ENCODE measurements at regions not wholly inside any gene's neighbourhood (a gene's known extent, or its start where the extent isn't known, plus 50 kb on each side); places are given as distances from the start of the nearest gene placed in this dataset.

DNA sequence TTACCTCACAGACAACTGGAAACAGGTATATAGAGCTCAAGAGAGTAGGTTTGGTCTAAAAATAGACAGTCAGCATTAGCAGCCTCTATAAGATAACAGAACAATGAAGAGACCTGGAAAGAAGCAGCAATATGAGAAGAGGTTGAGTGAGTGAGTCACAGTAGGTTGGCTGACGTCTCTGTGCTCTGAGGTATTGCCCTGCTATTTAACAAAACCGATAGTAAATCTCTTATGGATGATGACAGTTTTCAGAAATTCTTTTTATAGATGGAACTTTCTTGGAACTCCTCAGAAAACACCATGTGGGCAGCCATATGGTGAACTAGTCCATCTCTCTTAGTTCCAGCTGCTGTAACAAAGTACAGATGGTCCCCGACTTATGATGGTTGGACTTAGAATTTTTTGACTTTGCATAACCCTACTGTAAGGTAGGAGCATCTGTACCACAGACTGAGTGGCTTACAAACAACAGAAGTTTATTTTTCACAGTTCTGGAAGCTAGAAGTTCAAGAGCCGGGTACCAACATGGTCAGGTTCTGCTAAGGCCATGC is 123.5 kb downstream of the MBD2 start:
- DNase-seq = no peak

DNA sequence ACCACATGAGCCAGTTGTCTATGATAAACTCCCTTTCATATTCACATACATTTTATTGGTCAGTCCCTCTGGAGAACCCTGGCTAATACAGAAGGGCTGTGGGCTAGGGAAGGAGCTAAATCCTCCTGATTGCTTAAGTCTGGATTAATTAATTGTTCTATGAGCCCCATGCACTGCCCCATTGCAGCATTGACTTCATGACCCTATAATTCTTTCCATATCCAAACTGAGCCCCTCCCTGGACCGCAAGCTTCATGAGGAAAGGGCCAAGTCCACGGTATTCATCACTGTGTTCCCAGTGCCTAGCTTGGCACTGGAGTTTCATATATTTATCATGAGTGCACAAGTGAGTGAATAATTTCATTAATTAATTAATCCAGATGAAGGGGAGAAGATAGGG is 124.0 kb downstream of the MBD2 start:
- no peak for DNase-seq

DNA sequence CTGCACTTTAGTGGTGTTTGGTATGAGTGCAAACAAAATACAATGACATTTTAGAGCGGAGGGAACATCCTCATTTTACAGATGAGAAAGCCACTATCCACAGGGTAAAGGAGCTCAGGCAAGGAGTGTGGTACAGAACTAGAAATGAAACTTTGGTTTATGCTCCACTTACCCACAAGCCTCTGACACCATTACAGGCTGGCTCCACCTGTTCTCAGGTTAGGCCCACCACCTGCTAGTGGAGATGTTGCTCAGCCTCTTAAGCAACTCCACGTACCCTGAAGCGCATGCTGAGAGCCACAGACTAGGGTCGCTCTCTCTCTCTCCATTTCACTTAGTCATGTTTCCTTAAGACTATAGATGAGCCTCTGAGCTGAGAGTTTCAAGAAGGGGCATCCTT is 130.0 kb downstream of the MBD2 start:
- DNase-seq = no peak

DNA sequence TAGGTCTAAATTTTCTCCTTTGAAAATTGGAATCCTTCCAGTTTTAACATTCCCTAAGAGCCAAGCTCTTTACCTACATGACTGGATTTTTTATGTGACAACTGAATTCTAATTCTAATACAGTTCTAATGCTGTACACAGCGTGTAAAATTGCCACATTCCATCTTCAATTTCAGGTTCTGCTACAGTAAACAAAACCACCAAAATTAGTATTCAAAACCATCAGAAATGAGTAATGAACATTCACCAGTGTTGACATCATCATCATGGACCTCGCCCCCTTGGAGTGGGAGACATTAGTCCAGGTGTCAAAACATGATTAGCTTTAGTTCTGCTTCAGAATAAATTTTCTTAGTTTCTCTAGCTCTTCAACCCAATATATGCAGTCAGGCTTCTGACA is 133.6 kb downstream of the MBD2 start:
- no peak for DNase-seq

DNA sequence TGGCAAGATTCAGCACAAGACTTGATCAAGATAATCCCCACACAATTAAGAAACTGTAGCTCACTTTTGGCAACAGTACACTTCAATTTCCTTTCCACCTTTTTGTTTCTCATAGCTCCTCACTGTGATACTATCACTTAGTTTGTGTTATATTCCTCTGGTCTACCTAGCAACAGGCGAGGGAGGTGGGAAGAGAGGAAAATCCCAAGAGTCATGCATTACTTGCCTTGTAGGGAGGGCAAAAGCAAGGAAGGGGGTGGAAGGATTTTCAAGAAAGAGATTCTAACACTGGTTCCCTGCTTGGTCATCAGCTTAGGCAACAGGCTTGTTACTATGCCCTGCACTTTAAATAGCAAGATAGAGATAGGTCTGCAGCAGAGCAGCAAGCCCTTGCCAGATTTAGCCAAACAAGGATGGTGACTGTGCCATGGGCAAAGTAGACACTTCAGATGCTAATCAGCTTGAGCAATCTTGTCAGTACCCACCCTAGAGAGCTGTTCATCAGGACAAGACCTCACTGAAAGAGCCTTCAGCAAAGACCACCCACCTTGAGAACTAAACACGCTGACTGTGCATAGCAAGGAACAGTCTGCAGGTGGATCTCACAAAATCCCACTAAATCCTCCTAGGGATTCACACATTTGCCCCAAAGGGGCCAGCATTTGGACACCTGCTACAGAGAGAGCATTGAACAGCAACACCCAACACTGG is 134.6 kb downstream of the MBD2 start:
- DNase-seq = no peak

DNA sequence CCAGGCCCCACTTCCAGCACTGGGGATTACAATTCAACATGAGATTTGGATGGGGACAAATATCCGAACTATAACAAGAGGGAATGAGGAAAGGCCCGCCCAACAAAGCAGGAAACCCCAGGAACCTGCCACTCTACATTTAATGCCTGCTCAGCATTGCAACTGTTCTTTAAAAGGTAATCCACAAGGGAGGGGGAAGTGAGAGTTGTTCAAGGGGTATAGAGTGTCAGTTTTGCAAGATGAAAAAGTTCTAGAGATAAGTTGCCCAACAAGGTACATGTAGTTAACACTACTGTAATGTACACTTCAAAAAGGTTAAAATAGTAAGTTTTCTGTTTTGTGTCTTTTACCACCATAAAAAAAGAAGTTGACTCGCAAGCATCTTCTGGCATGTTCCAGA is 137.6 kb downstream of the MBD2 start:
- DNase-seq = no peak

DNA sequence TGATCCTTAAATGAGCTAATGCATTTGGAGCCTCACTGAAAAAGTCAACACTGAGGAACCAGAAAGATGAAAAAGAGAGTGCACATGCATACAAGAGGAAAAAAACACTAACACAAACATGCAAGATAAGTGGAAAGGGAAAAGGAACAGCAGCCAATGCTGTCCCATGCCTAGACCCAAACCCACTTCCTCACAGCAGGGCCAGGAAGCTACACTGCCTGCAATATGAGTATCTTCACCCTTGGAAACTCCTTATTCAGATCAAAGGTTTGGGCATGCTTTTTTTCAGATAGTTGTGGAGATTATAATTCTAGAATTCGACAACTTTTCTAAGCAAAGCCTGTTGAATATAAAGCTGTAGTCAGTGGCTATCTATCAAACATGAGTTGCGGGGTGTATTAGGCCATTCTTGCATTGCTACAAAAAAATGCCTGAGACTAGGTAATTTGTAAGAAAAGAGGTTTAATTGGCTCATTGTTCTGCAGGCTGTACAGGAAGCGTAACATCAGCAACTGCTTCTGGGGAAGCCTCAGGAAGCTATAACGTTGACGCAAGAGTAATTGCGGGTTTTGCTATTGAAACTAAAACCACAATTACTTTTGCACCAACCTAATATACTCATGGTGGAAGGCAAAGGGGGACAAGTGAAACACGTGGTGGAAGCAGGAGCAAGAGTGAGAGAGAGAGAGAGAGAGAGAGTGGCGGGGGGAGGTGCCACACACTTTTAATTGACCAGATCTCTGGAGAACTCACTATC is 138.2 kb downstream of the MBD2 start:
- DNase-seq = no peak

DNA sequence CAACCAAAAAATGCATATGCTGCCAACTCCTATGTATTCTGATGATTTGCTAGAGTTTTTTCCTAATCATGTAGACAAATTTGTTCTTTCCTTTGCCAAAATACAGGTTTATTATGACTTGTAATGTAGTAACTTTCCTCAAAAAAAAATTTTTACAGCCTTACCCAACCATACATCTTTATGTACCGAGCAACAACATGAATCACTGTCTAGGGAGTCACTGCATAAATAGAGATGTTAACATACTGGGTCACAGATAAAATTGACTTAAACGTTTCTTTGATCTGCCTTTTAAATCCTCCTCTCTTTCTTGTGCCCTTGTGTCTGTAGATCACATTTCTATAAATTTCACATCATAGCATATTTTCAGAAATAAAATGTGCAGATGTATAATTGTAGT is 143.6 kb downstream of the MBD2 start:
- DNase-seq = no peak

DNA sequence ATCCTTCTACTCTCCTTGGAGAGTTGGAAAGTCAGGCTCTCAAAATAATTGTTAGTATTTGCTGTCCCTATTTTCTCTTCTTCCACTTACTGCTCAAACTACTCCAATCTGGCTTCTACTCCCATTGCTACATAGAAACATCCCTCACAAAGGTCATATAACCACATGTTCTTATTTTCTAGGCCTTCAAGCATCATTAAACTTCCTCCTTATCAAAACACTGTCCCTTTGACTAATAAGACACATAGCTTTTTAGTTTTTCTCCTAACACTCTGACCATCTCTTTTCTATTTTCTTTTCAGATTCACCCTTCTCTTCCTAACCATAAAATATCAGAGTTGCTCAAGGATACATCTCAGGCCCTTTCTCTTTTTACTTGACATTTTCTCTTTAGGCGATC is 148.3 kb downstream of the MBD2 start:
- DNase-seq = no peak

DNA sequence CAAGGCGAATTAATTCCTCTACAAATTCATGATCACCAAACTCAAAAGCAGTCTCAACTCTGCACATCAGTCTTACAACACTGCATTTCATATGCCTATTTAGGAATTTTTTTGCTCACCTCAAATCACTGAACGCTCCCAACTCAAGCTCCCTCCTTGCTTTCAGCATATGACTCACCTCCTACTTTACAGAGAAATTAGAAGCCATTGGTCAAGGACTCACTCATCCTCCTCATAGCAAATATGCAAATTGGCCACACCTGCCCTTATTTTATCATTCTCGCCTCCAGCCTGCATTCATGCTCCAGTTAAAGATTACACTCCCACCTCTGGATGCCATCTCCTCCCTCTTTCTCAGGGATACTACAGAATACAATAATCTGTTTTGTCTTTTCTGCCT is 148.8 kb downstream of the MBD2 start:
- no peak for DNase-seq

DNA sequence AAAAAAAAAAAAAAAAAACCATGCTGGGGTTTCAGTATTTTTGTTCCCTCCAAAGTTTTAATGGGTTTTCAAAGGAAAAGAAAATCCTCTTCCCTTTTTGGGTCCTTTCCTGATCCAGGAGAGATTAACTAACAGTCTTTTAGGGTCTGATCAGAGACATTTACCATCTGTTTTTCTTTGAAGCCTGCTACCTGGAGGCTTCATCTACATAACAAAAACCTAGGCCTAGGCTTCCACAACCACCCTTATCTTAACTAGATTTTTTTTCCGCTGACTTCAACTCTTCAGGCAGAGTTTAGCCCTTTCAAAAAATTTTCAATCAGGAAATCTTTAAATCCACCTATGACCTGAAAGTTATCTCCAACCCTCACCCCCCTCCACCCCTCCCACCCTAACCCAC is 154.7 kb downstream of the MBD2 start:
- DNase-seq = no peak

DNA sequence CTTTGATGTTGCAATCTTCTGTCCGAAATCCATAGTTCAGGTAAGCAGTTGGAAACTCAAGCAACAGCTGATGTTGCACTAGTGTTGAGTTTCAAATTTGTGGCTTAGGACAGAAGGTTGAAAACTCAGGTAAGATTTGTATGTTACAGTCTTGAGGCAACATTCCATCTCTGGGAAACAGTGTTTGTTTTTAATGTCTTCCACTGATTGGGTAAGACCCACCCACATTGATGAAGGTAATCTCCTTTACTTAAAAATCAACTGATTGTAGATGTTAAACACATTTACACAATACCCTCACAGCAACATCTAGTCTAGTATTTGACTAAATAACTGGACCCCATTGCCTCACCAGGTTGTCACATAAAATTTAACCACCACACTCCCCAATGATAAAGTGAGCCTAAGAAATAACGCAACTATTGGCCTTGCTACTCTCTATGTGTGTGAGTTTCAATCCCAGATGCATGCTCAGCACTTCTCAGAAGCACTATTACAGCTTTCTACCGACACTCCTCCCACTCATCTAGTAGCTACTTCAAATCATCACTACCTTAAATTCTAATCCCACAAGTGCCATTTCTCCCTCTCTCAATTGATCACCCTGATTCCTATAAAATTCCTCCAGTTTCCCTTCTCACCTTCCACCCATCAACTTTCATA is 164.0 kb downstream of the MBD2 start:
- DNase-seq = no peak

DNA sequence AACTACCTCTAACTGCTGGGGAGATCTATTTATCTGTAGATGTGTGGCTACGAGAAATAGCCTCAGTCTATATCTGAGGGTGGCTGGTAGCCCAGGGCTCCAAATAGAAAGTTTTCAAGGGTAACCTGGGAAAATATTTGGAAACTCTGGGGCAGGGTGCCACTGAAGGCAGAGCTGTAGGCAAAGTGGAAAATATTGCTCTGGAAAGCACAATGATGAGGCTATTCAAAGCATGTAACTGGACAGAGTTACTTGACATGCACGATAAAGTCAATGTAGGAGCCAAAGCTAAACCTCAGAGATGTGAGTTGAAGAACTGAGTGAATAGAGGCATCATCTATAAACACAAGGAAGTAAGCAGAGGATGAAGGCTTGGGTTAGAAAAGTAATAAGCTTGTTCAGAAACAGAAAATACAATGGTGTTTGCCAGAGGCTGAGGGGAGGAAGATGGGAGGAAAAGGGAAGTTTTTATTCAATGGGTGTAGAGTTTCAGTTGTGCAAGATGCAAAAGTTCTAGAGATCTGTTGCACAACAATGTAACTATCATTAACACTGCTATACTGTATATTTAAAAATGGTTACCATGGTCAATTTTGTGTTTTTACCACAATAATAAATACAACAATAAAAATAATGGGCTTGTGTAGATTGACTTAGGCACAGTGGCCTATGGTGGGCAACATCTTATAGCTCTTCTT is 171.6 kb downstream of the MBD2 start:
- no peak for DNase-seq

DNA sequence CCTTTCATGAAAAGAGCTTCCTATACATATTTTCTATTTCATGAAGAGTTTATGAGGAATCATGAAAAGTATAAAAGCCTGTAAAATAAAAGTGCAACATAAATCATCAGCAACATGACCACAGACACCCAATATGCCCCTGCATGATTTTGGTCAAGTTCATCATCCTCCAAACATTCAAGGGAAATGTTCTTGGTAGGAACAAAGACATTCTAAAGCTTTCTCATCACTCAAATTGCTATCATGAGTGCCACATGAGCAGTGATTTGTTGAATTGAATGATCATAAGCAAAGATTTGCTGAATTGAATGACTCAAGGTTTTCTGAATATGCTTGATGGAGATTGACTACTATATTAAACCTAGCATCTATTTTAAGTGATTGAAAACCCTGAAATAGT is 172.2 kb downstream of the MBD2 start:
- no peak for DNase-seq

DNA sequence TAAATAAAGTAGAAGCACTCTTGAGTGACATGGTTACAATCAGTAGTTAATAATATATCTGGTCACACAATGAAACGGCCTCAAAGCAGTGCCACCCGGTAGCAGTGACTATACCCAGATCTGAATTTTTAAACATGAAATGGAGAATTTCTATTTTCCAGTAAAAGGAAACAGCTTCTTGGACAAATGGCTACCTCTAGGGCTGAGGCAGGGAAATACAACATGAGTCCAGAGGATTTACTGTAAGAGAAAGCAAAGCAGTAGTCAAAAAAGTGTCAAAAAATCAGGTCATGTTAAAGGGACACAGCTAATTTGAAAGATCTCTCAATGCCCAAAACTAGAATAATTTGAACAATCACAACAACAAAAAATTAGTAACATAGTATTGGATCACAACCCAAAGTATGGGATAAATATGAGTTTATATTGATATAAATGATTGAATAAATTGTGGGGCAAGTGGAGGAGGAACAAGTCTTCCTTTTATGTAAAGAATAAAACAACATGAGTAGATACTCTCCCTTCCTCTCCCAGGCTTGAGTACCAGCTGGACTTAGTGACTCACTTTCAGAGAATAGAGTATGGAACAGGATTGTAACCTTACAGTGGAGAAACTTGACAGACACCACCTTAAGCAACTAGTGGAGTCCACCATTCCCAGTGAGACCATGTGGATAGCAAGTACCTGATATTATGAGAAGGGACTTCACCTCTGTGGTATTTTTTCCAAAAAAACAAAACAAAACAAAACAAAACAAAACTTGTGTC is 180.8 kb downstream of the MBD2 start:
- no peak for DNase-seq

DNA sequence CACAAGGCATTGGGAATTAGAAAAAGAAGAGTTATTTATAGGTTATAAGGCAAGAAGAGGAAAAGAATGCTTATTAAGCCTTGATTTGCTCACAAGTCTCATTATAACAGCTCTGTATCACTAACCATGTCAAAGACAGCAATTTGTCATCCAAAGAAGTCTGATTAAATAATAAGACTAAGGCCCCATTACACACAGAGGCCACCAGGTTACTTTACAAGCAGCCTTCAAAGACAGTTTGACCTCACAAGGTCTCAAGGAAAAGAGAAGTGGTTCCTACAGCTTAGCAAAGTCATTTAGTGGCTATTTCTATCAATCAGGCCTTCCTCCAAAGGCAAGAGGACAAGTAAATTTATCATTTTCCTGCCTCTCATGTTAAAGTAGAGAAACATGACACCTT is 188.5 kb downstream of the MBD2 start:
- DNase-seq = no peak

DNA sequence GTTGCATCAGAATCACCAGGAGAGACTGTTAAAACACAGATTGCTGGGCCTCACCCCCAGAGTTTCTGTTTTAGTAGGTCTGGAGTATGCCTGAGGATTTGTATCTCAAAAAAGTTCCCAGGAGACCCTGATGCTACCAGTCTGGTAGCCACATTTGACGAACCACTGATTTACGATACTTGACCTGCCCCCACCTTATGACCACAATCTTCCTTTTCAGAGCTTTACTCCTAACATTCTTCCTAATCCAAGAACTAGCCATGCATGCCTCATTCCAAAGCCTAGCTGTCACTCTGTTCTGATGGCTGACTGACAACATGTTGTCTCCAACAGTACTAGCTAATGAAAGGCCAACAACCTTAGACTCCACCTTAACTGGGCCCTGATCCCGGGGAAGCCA is 191.4 kb downstream of the MBD2 start:
- no peak for DNase-seq

DNA sequence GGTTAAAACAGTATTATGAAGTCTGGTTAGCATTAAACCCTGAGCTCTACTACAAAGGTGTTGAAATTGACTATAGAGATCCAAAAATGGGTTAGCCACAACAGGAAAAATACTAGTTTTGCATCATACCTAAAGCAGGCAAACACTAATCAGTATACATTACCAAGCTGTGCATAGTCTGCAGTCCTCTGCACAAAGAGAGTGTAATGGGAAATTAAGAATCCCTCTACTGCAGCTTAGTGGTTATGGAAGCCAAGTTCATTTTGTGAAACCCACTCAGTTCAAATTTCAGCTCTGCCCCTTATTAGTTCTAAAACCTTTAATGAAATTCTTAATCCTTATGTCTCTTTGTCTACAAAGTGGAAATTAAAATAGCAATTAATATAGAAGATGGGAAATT is 192.1 kb downstream of the MBD2 start:
- DNase-seq = no peak

DNA sequence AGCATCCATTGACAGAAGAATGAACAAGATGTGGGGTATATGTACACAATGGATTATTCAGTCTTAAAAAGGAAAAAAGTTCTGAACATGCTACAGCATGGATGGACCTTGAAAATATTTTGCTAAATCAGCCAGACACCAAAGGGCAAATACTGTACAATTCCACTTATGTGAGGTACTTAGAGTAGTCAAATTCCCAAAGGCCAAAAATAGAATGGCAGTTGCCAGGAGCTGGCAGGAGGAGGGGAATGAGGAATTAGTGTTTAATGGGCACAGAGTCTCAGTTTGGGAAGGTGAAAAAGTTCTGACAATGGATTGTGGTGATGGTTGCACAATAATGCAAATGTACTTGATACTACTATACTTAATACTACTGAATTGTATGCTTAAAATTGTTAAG is 193.2 kb downstream of the MBD2 start:
- no peak for DNase-seq

DNA sequence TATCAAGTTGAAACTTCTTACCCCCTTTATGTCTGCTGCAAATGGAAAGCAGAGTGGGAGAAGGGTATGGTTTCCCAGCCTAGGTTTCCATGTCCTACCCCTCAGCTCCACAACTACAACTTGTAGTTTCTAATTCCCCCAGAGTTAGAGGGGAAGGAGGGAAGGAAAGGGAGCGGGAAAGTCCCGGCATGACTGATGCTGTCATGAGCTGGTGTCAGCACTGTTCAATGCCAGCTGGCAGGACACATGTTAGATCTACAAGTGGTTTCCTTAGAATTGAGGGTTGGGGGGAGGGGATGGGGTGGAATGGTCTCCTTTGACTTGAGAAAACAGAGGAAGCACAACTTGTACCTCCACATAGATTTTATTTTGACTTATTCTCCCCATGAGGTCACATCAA is 194.0 kb downstream of the MBD2 start:
- DNase-seq = no peak

DNA sequence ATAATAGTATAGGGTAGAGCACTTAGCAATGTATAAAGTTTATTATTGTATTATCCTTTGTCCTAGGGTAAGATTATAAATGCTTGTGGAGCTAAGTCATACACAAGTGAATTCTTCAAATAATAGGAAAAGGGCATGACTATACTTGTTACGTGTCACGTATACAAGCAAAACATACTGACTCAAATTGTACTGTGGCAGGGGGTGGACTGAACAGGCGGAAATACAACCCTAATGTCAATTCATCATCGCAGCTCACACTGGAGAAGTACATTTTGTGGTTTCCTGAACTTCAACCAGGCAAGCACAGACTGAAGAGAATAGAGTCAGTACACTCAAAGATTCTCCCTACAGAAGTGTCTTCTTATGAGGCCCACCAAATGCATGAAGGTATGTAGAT is 201.0 kb downstream of the MBD2 start:
- no peak for DNase-seq

DNA sequence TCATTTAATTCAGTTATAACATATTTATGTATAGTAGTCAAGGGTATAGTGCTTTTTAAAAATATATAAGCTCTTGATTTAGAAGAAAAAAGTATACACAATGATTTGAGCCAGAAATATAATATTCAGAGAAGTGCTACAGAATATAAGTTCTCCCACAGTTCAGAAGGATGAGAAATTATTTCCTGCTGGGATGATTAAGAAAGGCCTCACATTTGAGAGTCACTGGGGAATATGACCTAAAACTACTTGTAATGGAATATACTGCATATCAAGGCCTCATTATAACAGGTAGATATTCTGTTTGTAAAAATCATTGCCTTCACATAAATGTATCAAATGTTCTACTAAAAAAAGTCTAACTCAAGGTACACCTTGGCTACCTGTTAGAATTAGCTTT is 203.5 kb downstream of the MBD2 start:
- no peak for DNase-seq
